HepG2 (cell line): ENCODE measurements at regions not wholly inside any gene's neighbourhood (a gene's known extent, or its start where the extent isn't known, plus 50 kb on each side); places are given as distances from the start of the nearest gene placed in this dataset.

Experiments used
- ARID3A ChIP-seq: IDR thresholded peaks from 2 replicates; pipeline ENCODE4 v1.6.1; 2012; ENCODE audit warnings: low read depth, low read length, improper control_type of control experiment
- ATF4 ChIP-seq, 2 experiments: fragments of 450-650 bp in 1 of 2; sonication (generic) in 1 of 2; formaldehyde crosslinking; IDR thresholded peaks; 2 replicates each; pipeline versions ENCODE4 v1.5.0 to v1.8.0; 2020 to 2022; ENCODE audit warnings: mild to moderate bottlenecking in 1 of 2, missing genetic modification reagents in 1 of 2
- CEBPZ ChIP-seq: IDR thresholded peaks from 2 replicates; pipeline ENCODE4 v1.6.1; 2012; ENCODE audit warnings: low read length, improper control_type of control experiment
- ETV5 ChIP-seq: IDR thresholded peaks from 2 replicates; pipeline ENCODE4 v1.6.1; 2018; ENCODE audit warnings: missing biosample characterization, missing genetic modification reagents, inconsistent platforms, borderline replicate concordance
- FOXO1 ChIP-seq: sonication (generic); formaldehyde crosslinking; IDR thresholded peaks from 2 replicates; pipeline ENCODE4 v1.4.0; 2020; ENCODE audit warnings: missing genetic modification reagents
- GATAD2A ChIP-seq: IDR thresholded peaks from 2 replicates; pipeline ENCODE4 v1.6.1; 2016
- ISX ChIP-seq: sonication (generic); formaldehyde crosslinking; conservative IDR thresholded peaks from 2 replicates; pipeline ENCODE4 v1.5.0; 2020; ENCODE audit warnings: missing genetic modification reagents
- JUND ChIP-seq: sonication (generic); formaldehyde crosslinking; IDR thresholded peaks from 2 replicates; pipeline ENCODE4 v1.8.0; 2022; ENCODE audit warnings: mild to moderate bottlenecking, missing genetic modification reagents
- ONECUT2 ChIP-seq: sonication (generic); formaldehyde crosslinking; IDR thresholded peaks from 2 replicates; pipeline ENCODE4 v1.4.0; 2020; ENCODE audit warnings: missing genetic modification reagents
- PBX2 ChIP-seq: IDR thresholded peaks from 2 replicates; pipeline ENCODE4 v1.6.1; 2016; ENCODE audit warnings: control low read depth
- RERE ChIP-seq: IDR thresholded peaks from 2 replicates; pipeline ENCODE4 v1.6.1; 2016; ENCODE audit warnings: low read depth, missing genetic modification reagents, missing compliant biosample characterization
- TSC22D2 ChIP-seq: sonication (generic); formaldehyde crosslinking; IDR thresholded peaks from 2 replicates; pipeline ENCODE4 v1.5.1; 2020; ENCODE audit warnings: missing genetic modification reagents, mild to moderate bottlenecking, borderline replicate concordance
- ZNF616 ChIP-seq: sonication (generic); formaldehyde crosslinking; IDR thresholded peaks from 2 replicates; pipeline ENCODE4 v1.5.0; 2020; ENCODE audit warnings: low read depth, mild to moderate bottlenecking, missing genetic modification reagents
- ZNF788 ChIP-seq: sonication (generic); formaldehyde crosslinking; IDR thresholded peaks from 2 replicates; pipeline ENCODE4 v1.5.0; 2020; ENCODE audit warnings: mild to moderate bottlenecking, missing genetic modification reagents, borderline replicate concordance

GRCh38 chr12:98232753-98233390 lies 282.5 kb upstream of the TMPO start (continued):
- no peak for TF ChIP-seq ISX
- no peak for TF ChIP-seq ETV5
- TF ChIP-seq CEBPZ, result no peak
- TF ChIP-seq ZNF788, result no peak
- TF ChIP-seq ZNF616 (CRISPR knock-in tag), result no peak
- 0 out of 2 replicates have a peak, but pooled peaks have one; percentile 26 for TF ChIP-seq ARID3A
- no peak for TF ChIP-seq TSC22D2 (CRISPR knock-in tag)
- peak; percentile 41; the same call in 1 of the 2 replicates for TF ChIP-seq FOXO1 (CRISPR knock-in tag)
- TF ChIP-seq ATF4 (CRISPR knock-in tag; IDR thresholded peaks at IDR 0.05), result no peak
- TF ChIP-seq ONECUT2, result peak; percentile 87
- no peak for TF ChIP-seq PBX2
- no peak for TF ChIP-seq RERE (CRISPR knock-in tag)
- no peak for TF ChIP-seq JUND
- TF ChIP-seq GATAD2A, result peak; percentile 52
